Epithelial cell of esophagus (primary cell): ENCODE measurements at regions not wholly inside any gene's neighbourhood (a gene's known extent, or its start where the extent isn't known, plus 50 kb on each side); places are given as distances from the start of the nearest gene placed in this dataset.

ENCODE experiments used
- DNase-seq: peaks from one replicate; pipeline ENCODE4 v3.0.0; 2010; ENCODE audit warnings: low read depth
- H3K4me3 ChIP-seq: 2 replicates; pipeline ENCODE4 v1.5.1; 2011; ENCODE audit warnings: mild to moderate bottlenecking, low read length, control low read depth
- TF ChIP-seq, protein P1 (sequence below): IDR thresholded peaks from 2 replicates; pipeline ENCODE4 v1.5.1; 2011; ENCODE audit warnings: low read depth, mild to moderate bottlenecking, low read length, control low read depth, inconsistent platforms; ENCODE audit not compliant: insufficient read depth; ENCODE audit errors: missing control alignments

DNA sequence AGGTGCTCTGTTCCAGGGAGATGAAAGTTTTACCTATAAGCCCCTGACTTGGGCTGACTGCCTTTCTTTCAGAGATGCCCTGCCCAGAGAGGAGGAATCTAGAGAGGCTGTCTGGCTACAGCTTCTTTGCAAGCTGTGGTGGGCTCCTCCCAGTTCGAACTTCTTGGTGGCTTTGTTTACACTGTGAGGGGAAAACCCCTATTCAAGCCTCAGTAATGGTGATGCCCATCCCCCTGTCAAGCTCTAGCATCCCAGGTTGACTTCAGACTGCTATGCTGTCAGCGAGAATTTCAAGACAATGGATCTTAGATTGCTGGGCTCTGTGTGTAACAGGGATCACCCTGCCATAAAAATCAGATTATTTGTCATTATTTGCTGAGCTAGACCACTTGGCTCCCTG, 377.6 kb downstream of the FLRT2 start:
- TF ChIP-seq, protein P1, sequence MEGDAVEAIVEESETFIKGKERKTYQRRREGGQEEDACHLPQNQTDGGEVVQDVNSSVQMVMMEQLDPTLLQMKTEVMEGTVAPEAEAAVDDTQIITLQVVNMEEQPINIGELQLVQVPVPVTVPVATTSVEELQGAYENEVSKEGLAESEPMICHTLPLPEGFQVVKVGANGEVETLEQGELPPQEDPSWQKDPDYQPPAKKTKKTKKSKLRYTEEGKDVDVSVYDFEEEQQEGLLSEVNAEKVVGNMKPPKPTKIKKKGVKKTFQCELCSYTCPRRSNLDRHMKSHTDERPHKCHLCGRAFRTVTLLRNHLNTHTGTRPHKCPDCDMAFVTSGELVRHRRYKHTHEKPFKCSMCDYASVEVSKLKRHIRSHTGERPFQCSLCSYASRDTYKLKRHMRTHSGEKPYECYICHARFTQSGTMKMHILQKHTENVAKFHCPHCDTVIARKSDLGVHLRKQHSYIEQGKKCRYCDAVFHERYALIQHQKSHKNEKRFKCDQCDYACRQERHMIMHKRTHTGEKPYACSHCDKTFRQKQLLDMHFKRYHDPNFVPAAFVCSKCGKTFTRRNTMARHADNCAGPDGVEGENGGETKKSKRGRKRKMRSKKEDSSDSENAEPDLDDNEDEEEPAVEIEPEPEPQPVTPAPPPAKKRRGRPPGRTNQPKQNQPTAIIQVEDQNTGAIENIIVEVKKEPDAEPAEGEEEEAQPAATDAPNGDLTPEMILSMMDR = no peak
- no peak for DNase-seq

DNA sequence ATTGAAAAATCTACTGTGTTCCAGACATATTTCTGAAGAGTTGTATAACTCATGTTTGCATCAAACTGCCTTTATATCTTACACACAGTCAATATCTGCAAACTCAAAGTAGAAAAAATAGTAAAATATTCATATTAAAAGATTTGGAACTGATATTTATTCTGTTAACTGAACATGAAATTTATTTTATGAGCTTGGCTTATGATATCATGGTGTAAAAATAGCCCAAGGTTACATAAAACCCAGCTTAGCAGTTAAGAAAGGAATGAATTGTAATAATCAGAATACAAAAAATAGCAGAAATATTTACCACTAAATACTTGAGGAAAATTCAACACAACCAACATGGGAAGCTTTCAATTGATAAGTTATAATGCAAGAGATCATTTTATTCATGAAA, 367.9 kb downstream of the FLRT2 start:
- no peak overlapping the region for H3K4me3 ChIP-seq
- no peak for DNase-seq
- TF ChIP-seq, protein P1 = no peak

More for the DNA sequence above, 377.6 kb downstream of the FLRT2 start:
- no peak overlapping the region for H3K4me3 ChIP-seq

DNA sequence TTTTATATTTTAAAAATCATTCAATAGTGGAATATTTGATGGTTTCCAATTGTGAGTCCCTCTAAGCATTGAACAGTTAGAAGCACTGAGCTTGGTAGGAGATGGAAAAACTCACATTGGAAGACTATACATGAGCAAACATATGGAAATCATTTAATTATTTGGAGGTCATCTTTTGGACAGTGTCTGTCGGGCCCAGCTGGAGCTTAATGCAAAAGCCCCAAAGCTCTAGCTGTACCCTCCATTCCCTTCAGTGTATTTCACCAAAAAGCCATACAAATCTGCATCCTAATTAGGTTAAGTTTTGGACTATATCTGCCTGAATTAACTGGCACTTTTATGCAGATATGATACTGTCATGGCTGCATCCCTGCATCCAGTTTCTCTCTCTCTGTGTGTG, 365.7 kb downstream of the FLRT2 start:
- DNase-seq = no peak
- no peak overlapping the region for H3K4me3 ChIP-seq
- TF ChIP-seq, protein P1 = no peak

DNA sequence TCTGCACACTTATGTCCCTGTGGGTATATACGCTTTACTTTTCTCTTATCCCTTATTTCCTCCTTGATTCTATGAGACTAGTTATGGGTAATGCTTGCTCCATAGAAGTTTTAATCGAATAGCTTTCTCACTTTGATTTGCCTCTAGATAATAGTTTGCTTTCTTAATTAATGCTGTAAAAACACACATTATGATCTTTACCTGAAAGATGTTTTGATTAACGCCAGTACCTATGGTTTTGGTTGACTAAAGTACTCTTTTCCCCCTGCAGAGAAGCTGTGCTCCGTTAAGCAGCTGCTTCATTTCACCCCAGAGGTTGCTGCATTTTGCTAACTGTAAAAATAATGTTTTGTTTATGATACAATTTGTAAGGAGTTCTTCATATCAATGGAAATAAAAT, 362.3 kb downstream of the FLRT2 start:
- H3K4me3 ChIP-seq = no peak overlapping the region
- TF ChIP-seq, protein P1 = no peak
- DNase-seq = no peak

DNA sequence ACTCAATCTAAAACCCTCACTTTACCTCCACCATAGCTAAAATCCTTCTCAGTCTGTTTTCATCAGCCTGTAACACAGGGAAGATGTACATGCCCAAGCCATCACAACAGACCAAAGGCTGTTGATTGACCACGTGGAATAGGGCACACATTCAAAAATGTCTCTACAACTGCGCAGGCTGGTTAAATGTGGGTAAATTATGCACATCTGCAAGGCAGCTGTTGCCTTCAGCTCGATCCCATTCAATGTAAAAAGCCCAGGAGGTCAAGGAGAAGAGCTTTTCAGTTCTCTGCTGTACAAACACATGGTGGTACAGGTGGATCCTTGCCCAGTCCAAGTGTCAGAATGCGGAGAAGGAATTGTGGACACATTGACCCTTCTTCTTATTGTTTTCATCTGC, 354.0 kb downstream of the FLRT2 start:
- no peak overlapping the region for H3K4me3 ChIP-seq
- DNase-seq = no peak
- TF ChIP-seq, protein P1 = no peak

DNA sequence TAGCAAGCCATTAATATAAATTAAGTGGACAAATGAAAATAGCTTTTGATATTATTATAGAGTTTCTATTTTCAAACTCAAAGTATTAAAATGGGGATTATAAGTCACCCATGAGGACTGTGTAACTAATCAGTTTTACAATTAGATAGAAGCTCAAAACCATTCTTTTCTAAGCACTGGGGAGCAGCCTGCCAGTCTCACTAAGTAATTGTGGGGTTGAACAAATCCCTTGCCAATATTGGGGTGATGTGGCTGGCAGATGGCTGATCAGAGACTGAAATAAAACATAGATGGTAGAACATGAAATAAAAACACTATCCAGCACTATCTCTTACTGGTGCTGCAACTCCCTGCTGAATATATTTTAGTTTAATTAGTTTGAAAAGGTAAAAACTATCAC, 353.2 kb downstream of the FLRT2 start:
- no peak overlapping the region for H3K4me3 ChIP-seq
- no peak for DNase-seq
- TF ChIP-seq, protein P1 = no peak

DNA sequence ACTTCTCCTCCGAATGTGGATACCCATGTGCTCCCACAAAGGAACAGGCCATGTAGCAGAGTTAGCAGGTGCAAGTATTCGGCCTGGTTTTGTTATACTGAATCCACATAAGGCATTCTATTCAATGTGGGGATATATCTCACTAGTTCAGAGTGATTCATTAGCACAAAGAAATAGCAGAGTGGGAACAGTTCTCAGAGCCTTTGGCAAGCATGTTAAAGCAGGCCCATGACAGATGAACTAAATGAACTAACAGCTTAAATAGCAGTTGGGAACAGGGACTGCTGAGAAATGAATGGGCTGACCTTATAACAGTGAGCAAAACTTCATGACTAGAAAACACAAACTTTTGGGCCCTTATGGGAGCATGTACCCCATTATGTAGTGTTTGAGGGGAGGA, 352.0 kb downstream of the FLRT2 start:
- H3K4me3 ChIP-seq = no peak overlapping the region
- TF ChIP-seq, protein P1 = no peak
- peak; percentile 7 for DNase-seq
